GM23248 (cell line): ENCODE measurements at regions not wholly inside any gene's neighbourhood (a gene's known extent, or its start where the extent isn't known, plus 50 kb on each side); places are given as distances from the start of the nearest gene placed in this dataset.
"Not testable (repeated sequence)": the region's sequence is repeated elsewhere in the genome, so short reads cannot be mapped to it uniquely, and the experiment has no call there.

ENCODE experiments used
- DNase-seq: peaks from one replicate; pipeline ENCODE4 v3.0.0-alpha.2; 2015
- H2AFZ ChIP-seq: fragments of 200-600 bp; sonication (generic); 2 replicates; pipeline ENCODE4 v1.6.1; 2016; ENCODE audit warnings: antibody characterized with exemption
- H3F3A ChIP-seq: fragments of 200-600 bp; sonication (generic); 2 replicates; pipeline ENCODE4 v1.6.1; 2016; ENCODE audit warnings: mild to moderate bottlenecking, antibody characterized with exemption, mixed run types; ENCODE audit not compliant: insufficient read depth
- H3K27ac ChIP-seq: fragments of 200-600 bp; sonication (generic); 2 replicates; pipeline ENCODE4 v1.5.1; 2016; ENCODE audit warnings: mild to moderate bottlenecking
- H3K27me3 ChIP-seq: fragments of 200-600 bp; sonication (generic); replicated peaks from 2 replicates; pipeline ENCODE4 v1.6.1; 2016; ENCODE audit warnings: mild to moderate bottlenecking; ENCODE audit not compliant: insufficient read depth
- H3K36me3 ChIP-seq: fragments of 200-600 bp; sonication (generic); 2 replicates; pipeline ENCODE4 v1.6.1; 2016; ENCODE audit warnings: low read depth, mild to moderate bottlenecking
- H3K4me1 ChIP-seq: fragments of 200-600 bp; sonication (generic); 2 replicates; pipeline ENCODE4 v1.6.1; 2016; ENCODE audit warnings: mild to moderate bottlenecking; ENCODE audit not compliant: insufficient read depth
- H3K4me2 ChIP-seq: fragments of 200-600 bp; sonication (generic); one replicate; pipeline ENCODE4 v1.6.1; 2016; ENCODE audit warnings: mild to moderate bottlenecking; ENCODE audit not compliant: unreplicated experiment
- H3K4me3 ChIP-seq: fragments of 200-600 bp; sonication (generic); 2 replicates; pipeline ENCODE4 v1.5.1; 2016; ENCODE audit warnings: mild to moderate bottlenecking
- H3K79me2 ChIP-seq: fragments of 200-600 bp; sonication (generic); 2 replicates; pipeline ENCODE4 v1.6.1; 2016; ENCODE audit warnings: mild to moderate bottlenecking; ENCODE audit not compliant: insufficient read depth
- H3K9ac ChIP-seq: fragments of 200-600 bp; sonication (generic); 2 replicates; pipeline ENCODE4 v1.6.1; 2016; ENCODE audit warnings: mild to moderate bottlenecking
- H3K9me2 ChIP-seq: fragments of 200-600 bp; sonication (generic); 2 replicates; pipeline ENCODE4 v1.6.1; 2016; ENCODE audit warnings: mixed run types, mild to moderate bottlenecking, moderate library complexity; ENCODE audit not compliant: insufficient read depth
- H3K9me3 ChIP-seq: fragments of 200-600 bp; sonication (generic); one replicate; pipeline ENCODE4 v1.6.1; 2017; ENCODE audit warnings: low read depth
- H4K20me1 ChIP-seq: fragments of 200-600 bp; sonication (generic); 2 replicates; pipeline ENCODE4 v1.6.0; 2016; ENCODE audit not compliant: insufficient read depth
- EZH2 ChIP-seq: fragments of 200-600 bp; sonication (generic); IDR thresholded peaks from 2 replicates; pipeline ENCODE4 v1.6.1; 2018; ENCODE audit warnings: antibody characterized with exemption, mild to moderate bottlenecking; ENCODE audit not compliant: insufficient read depth, poor library complexity, severe bottlenecking
- EZH2phosphoT487 ChIP-seq: fragments of 200-600 bp; sonication (generic); IDR thresholded peaks from 2 replicates; pipeline ENCODE4 v1.6.1; 2018; ENCODE audit warnings: antibody characterized with exemption, moderate library complexity, mild to moderate bottlenecking, low read depth; ENCODE audit not compliant: insufficient read depth
- WGBS, 2 experiments: methylation state at CpG; one replicate each; pipeline ENCODE4 v1.1.6; 2015 to 2017; ENCODE audit warnings: low lambda C conversion rate in 2 of 2, low coverage in 1 of 2; ENCODE audit errors: missing lambda C conversion rate in 2 of 2; 5-methylcytosine and 5-hydroxymethylcytosine counted together
- in situ Hi-C: fragments of 300-500 bp; cut with MboI; formaldehyde crosslinking; loops from 2 replicates; pipeline ENCODE4 v1.15.0; 2020

GRCh38 chr3:140794507-140794906 lies 116.6 kb downstream of the TRIM42 start:
- no peaks in the 10 kb centered on the region for H3K4me1 ChIP-seq
- no peak overlapping the region for H2AFZ ChIP-seq
- H3K9me3 ChIP-seq = no peaks in the 10 kb centered on the region
- H3K79me2 ChIP-seq = no peaks in the 10 kb centered on the region
- no peak overlapping the region for H3K9ac ChIP-seq
- in situ Hi-C loops = no loop called here
- H3K27me3 ChIP-seq = no peaks in the 10 kb centered on the region
- H3K9me2 ChIP-seq = no peaks in the 10 kb centered on the region
- H4K20me1 ChIP-seq = no peaks in the 10 kb centered on the region
- WGBS, 2 experiments = 15 to 21% methylated on average over 3 of the region's 3 CpGs
- DNase-seq = no peak
- H3K4me2 ChIP-seq = no peak overlapping the region
- H3F3A ChIP-seq = no peaks in the 10 kb centered on the region
- TF ChIP-seq EZH2phosphoT487 = no peak
- TF ChIP-seq EZH2 = no peak
- H3K36me3 ChIP-seq = no peaks in the 10 kb centered on the region
- H3K27ac ChIP-seq = no peak overlapping the region
- H3K4me3 ChIP-seq = no peak overlapping the region

GRCh38 chr3:140802898-140803297 lies 125.0 kb downstream of the TRIM42 start:
- H3K4me1 ChIP-seq, in situ Hi-C loops, H3K9ac ChIP-seq, H3K4me3 ChIP-seq, H3K27me3 ChIP-seq, H3K36me3 ChIP-seq, H3F3A ChIP-seq, H3K27ac ChIP-seq, H3K9me3 ChIP-seq, H3K4me2 ChIP-seq, H3K9me2 ChIP-seq, H4K20me1 ChIP-seq, H2AFZ ChIP-seq, H3K79me2 ChIP-seq, DNase-seq: not testable (repeated sequence)
- 0 to 10% methylated on average over 1 of the region's 1 CpG for WGBS, 2 experiments

GRCh38 chr3:140809316-140809715 lies 131.5 kb downstream of the TRIM42 start:
- no peaks in the 10 kb centered on the region for H3K27me3 ChIP-seq
- H3K9me2 ChIP-seq = no peaks in the 10 kb centered on the region
- H3K4me2 ChIP-seq = no peak overlapping the region
- no peaks in the 10 kb centered on the region for H3K9me3 ChIP-seq
- H3F3A ChIP-seq = no peaks in the 10 kb centered on the region
- TF ChIP-seq EZH2 = no peak
- no peaks in the 10 kb centered on the region for H4K20me1 ChIP-seq
- no peak overlapping the region for H3K27ac ChIP-seq
- H3K9ac ChIP-seq = no peak overlapping the region
- H2AFZ ChIP-seq = no peak overlapping the region
- WGBS, 2 experiments = 0 to 7% methylated on average over 1 to 2 of the region's 2 CpGs
- DNase-seq = no peak
- in situ Hi-C loops = no loop called here
- no peaks in the 10 kb centered on the region for H3K79me2 ChIP-seq
- H3K36me3 ChIP-seq = no peaks in the 10 kb centered on the region
- H3K4me1 ChIP-seq = no peaks in the 10 kb centered on the region
- H3K4me3 ChIP-seq = no peak overlapping the region

- no peak overlapping the region for H3K9ac ChIP-seq
- H3F3A ChIP-seq = no peaks in the 10 kb centered on the region
- H2AFZ ChIP-seq = no peak overlapping the region
- in situ Hi-C loops = no loop called here
- no peaks in the 10 kb centered on the region for H3K4me1 ChIP-seq
- no peaks in the 10 kb centered on the region for H3K79me2 ChIP-seq
- no peak overlapping the region for H3K4me3 ChIP-seq
- H3K9me3 ChIP-seq = no peaks in the 10 kb centered on the region
- no peak overlapping the region for H3K4me2 ChIP-seq
- no peaks in the 10 kb centered on the region for H3K27me3 ChIP-seq
- no peak for TF ChIP-seq EZH2phosphoT487
- no peak for TF ChIP-seq EZH2
- H3K9me2 ChIP-seq = no peaks in the 10 kb centered on the region
- DNase-seq = no peak
- no peaks in the 10 kb centered on the region for H3K36me3 ChIP-seq
- WGBS, 2 experiments = 15% methylated on average over 6 of the region's 6 CpGs
- no peak overlapping the region for H3K27ac ChIP-seq
- H4K20me1 ChIP-seq = no peaks in the 10 kb centered on the region
Observed at GRCh38 chr3:140816372-140817195, 125.1 kb upstream of the SLC25A36 start.

- Histone ChIP-seq H3K79me2 (no peaks in the 10 kb centered on the region), H3F3A (no peaks in the 10 kb centered on the region), H3K9me3 (no peaks in the 10 kb centered on the region), H3K4me2 (no peak overlapping the region), H3K9me2 (no peaks in the 10 kb centered on the region), H3K36me3 (no peaks in the 10 kb centered on the region), H4K20me1 (no peaks in the 10 kb centered on the region), H3K9ac (no peak overlapping the region), H3K27me3 (no peaks in the 10 kb centered on the region), H3K27ac (no peak overlapping the region), H3K4me1 (no peaks in the 10 kb centered on the region), H2AFZ (no peak overlapping the region), H3K4me3 (no peak overlapping the region)
- TF ChIP-seq EZH2 (no peak), EZH2phosphoT487 (no peak)
- 14 to 25% methylated on average over 2 of the region's 2 CpGs for WGBS, 2 experiments
- in situ Hi-C loops = no loop called here
- no peak for DNase-seq
Observed at GRCh38 chr3:140821493-140821892, 120.1 kb upstream of the SLC25A36 start.
